Fibroblast of villous mesenchyme (primary cell): ENCODE measurements at regions not wholly inside any gene's neighbourhood (a gene's known extent, or its start where the extent isn't known, plus 50 kb on each side); places are given as distances from the start of the nearest gene placed in this dataset.
"Not testable (repeated sequence)": the region's sequence is repeated elsewhere in the genome, so short reads cannot be mapped to it uniquely, and the experiment has no call there.

Experiments used
- DNase-seq: peaks from one replicate; pipeline ENCODE4 v3.0.0-alpha.2; 2010; ENCODE audit warnings: low read depth
- H3K4me3 ChIP-seq: 2 replicates; pipeline ENCODE4 v1.5.1; 2011; ENCODE audit warnings: low read depth, mild to moderate bottlenecking, low read length
- CTCF ChIP-seq: IDR thresholded peaks from 2 replicates; pipeline ENCODE4 v1.5.1; 2012; ENCODE audit warnings: low read depth, mild to moderate bottlenecking, low read length; ENCODE audit not compliant: insufficient read depth

GRCh38 chr7:152577339-152577738 lies 98.6 kb downstream of the XRCC2 start:
- DNase-seq: no peak
- H3K4me3 ChIP-seq: no peak overlapping the region
- TF ChIP-seq CTCF: no peak

- no peak for DNase-seq
- H3K4me3 ChIP-seq: no peak overlapping the region
- TF ChIP-seq CTCF: no peak
Observed at GRCh38 chr7:152574892-152575548, 100.9 kb downstream of the XRCC2 start.

- H3K4me3 ChIP-seq, DNase-seq: not testable (repeated sequence)
Observed at GRCh38 chr7:152573186-152573585, 102.8 kb downstream of the XRCC2 start.

- DNase-seq: no peak
- no peak for TF ChIP-seq CTCF
- H3K4me3 ChIP-seq: no peak overlapping the region
Observed at GRCh38 chr7:152572101-152572500, 103.8 kb downstream of the XRCC2 start.

- no peak overlapping the region for H3K4me3 ChIP-seq
- TF ChIP-seq CTCF: no peak
- no peak for DNase-seq
Observed at GRCh38 chr7:152571068-152571467, 104.9 kb downstream of the XRCC2 start.

GRCh38 chr7:152568972-152569371 lies 107.0 kb downstream of the XRCC2 start:
- no peak for DNase-seq
- H3K4me3 ChIP-seq: no peak overlapping the region
- no peak for TF ChIP-seq CTCF

- no peak overlapping the region for H3K4me3 ChIP-seq
- DNase-seq: no peak
- no peak for TF ChIP-seq CTCF
Observed at GRCh38 chr7:152565731-152566130, 110.2 kb downstream of the XRCC2 start.
